Left cardiac atrium (tissue), 4 donors: ENCODE measurements at regions not wholly inside any gene's neighbourhood (a gene's known extent, or its start where the extent isn't known, plus 50 kb on each side); places are given as distances from the start of the nearest gene placed in this dataset.

ENCODE experiments used
- ATAC-seq, 2 donors: fragments of 200-7000 bp; cut with Tn5 transposase; one replicate each; pipeline ENCODE4 v1.9.1; 2020; ENCODE audit warnings: mild to moderate bottlenecking in 2 of 2, moderate library complexity in 2 of 2
- DNase-seq: peaks from one replicate; pipeline ENCODE4 v3.0.0-alpha.2; 2020
- intact Hi-C, 2 donors: fragments of 100-400 bp; cut with DNase I; formaldehyde crosslinking; loops; one replicate each; pipeline versions ENCODE4 v1.14.1 to v1.15.1; 2022 to 2023
- donor health status: DM: no; HTN: yes; CAD: no.
- donor health status: DM: no; HTN: yes; CAD: no; lungs with severe emphysema.
- donor health status: DM: yes; HTN: yes; CAD: no.
- donor health status: Dilated cardiomyopathy.

DNA sequence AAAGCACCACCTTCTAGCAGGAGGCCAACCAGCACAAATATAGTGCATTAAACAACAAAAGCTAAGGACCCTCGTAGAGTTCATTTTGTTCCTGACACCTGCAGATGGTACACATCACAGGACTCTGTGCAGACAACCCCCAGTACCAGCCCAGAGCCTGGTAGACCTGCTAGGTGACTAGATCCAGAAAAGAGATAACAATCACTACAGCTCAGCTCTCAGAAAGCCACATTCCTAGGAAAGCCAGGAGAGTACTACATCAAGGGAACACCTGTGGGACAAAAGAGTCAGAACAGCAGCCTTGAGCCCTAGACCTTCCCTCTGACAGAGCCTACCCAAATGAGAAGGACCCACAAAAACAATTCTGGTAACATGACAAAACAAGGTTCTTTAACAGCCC is 344.7 kb upstream of the PTBP2 start:
- ATAC-seq = no peak
- no peak for DNase-seq
- intact Hi-C loops = no loop called here

DNA sequence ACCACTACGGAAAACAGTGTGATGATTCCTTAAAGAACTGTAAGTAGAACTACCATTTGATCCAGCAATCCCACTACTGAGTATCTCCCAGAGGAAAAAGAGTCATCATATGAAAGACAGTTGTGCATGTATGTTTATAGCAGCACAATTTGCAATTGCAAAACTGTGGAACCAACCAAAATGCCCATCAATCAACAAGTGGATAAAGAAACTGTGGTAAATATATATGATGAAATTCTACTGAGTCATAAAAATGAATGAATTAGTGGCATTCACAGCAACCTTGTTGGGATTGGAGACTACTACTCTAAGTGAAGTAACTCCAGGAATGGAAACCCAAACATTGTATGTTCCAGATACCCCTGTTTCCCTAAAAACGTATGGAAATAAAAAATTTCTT is 337.0 kb upstream of the PTBP2 start:
- ATAC-seq = no peak
- DNase-seq = no peak
- intact Hi-C loops = no loop called here

DNA sequence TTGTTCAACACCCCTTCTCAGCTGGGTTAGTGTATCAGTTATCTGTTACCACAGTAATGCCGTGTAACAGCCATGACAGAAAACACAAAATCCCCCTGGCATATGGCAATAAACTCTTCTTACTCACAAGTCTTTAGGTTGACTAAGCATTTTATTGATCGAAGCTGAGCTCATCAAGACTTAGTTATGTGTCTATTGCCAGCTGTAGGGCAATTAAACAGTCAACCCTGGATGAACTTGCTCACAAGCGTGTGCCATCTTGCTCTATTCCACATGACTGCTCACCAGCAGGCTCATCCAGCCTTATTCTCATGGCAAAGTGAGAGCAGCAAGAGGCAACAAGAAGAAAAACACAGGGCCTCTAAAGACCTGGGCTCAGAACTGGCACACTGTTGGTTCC is 333.8 kb upstream of the PTBP2 start:
- ATAC-seq (no peak), DNase-seq (no peak)
- intact Hi-C loops = no loop called here

DNA sequence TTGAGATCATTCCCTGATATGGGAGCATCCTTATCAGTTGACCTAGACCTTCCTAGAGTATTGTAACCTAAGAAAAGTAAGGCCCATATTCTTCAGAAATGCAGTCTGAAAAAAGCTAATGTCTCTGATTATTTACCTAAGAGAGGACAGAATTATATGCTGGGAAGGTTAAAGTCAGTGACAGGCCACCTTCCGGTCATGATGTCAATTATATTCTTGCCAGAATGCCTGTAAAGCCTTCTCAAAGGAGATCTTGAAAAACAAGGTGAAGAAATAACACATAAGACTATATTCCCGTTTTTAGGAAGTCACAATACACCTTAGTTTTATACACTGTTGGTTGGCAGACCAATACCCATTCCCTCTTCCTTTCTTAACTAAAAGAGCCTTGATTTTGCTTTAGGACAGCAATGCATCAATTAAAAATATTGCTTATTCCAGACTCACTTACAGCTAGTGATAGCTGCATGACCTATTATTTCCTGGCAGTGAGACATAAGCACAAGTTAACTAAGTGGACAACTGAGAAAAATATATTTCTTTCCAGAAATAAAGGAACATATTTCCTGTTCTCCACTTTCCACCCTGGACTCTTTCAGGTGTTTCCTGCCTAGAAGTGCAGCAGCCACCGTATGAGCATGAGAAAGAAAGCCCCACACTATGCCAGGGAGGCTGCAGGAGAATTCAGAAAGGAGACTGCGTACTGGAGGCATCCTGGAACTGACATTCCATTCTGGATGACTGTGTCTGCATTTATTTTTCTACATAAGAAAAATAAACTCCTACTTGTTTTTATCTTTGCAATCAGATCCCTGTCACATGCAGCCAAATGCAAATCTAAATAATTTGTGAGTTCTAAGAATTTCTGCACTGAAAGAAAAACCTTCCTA is 332.9 kb upstream of the PTBP2 start:
- intact Hi-C loops = no loop called here
- DNase-seq = no peak
- no peak for ATAC-seq

DNA sequence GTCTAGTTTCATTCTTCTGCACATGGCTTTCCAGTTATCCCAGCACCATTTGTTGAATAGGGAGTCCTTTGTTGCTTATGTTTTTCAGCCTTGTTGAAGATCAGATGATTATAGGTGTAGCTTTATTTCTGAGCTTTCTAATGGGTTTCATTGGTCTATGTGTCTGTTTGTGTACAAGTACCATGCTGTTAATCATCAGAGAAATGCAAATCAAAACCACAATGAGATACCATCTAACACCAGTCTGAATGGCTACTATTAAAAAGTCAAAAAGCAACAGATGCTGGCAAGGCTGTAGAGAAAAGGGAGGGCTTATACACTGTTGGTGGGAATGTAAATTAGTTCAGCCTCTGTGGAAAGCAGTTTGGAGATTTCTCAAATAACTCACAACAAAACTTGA is 321.5 kb upstream of the PTBP2 start:
- ATAC-seq = no peak
- intact Hi-C loops = no loop called here

DNA sequence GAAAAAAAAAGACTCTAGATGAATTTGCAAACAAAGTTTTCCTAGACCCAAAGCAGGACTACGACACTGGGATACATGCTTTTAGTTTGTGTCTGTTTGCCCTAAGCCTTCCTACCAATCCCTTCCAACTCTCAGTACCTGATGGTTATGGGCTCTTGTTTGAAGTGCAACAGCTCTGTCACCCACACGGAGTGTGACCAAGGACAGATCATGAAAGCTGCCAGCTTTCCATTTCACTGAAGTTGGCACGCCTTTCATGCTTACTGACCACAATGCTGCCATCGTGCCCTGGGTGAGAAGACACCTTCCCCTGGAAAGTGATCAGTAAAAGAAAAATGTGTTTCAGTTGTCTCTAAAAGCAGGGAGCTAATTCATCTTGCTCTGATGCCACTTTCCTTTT is 312.5 kb upstream of the PTBP2 start:
- DNase-seq = no peak
- intact Hi-C loops = no loop called here
- ATAC-seq = peak; percentile 74 to 84

More for the DNA sequence above, 321.5 kb upstream of the PTBP2 start:
- DNase-seq = no peak

DNA sequence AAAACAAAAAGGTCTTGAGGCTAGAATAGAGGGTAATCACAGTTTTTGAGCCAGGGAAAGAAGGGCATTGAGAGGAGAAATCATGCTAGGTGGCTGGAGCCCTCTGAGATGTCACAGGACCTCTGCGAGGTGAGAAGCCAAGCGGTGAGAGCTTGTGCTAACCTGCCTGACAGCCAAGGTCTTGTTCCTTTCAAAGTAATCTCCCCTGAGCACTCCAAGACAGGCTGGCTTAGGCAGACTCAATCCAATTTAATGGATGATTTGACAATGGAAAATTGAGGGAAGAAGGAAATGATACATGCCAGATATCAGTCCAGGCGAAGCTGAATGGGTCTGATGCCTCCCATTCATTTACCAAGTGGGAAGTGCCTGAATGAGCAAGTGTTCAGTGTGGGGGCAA is 311.9 kb upstream of the PTBP2 start:
- DNase-seq = no peak
- ATAC-seq = no peak
- intact Hi-C loops = no loop called here

DNA sequence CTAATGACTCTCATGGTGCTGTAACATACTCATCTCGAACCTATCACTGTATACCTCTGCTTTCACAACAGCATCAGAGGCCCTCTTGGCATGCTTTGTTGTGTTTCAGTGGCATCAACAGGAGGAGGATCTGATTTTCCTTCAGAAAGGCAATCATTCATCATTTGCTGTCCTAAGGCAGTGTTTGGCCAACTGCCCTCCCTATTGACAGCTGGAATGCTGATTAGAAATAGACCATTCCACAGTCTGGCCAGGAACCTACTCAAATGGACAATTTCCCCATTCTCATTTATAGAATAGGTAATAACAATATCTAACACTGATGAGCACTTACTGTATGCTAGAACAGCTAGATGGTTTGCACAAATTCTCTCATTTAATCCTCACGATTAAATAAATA is 310.6 kb upstream of the PTBP2 start:
- no peak for DNase-seq
- intact Hi-C loops = no loop called here

DNA sequence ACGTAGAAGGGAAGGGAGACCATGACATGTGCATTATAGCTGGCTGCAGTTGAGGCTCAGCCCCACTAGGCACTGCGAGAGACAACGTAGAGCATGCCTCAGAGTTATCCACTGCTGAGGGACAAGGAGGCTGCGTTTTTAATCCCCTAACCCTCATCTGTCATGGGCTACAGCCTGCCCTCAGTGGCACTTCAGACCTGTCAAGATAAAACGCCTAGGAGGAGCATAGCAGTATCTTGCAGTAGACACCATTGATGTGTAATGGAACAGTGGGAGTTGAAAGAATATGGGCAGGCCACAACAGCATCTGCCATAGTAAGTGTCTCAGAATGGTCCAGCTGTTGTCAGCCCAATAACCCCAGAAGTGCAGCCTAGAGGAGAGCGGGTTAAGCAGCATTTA is 307.0 kb upstream of the PTBP2 start:
- peak in 1 of 2 donors; percentile 76 for ATAC-seq
- intact Hi-C loops = no loop called here
- no peak for DNase-seq

More for the DNA sequence above, 310.6 kb upstream of the PTBP2 start:
- ATAC-seq = no peak

DNA sequence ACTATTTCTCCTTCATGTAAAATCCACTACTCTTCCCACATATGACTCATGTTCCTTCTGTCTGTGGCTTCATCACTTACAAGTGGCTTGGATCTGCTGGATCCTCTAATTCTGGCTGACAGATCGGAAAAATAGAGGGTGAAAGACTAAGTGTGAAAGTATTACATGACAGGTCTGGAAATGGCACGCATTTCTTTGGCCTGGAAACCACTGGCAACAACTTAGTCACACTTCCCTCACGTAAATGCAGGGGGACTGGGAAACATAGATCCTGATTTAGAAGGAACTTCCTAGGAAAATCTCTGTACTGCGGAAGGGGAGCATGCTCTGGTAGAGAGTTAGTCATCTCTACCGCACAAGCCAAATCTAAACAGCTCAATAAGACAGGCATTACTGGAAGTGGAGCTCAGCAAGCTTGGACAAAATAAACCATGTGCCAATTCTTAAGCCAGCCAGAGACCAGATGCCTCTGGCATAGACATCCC is 305.4 kb upstream of the PTBP2 start:
- ATAC-seq (peak; percentile 88 to 94), DNase-seq (peak; percentile 47)
- intact Hi-C loops = no loop called here

DNA sequence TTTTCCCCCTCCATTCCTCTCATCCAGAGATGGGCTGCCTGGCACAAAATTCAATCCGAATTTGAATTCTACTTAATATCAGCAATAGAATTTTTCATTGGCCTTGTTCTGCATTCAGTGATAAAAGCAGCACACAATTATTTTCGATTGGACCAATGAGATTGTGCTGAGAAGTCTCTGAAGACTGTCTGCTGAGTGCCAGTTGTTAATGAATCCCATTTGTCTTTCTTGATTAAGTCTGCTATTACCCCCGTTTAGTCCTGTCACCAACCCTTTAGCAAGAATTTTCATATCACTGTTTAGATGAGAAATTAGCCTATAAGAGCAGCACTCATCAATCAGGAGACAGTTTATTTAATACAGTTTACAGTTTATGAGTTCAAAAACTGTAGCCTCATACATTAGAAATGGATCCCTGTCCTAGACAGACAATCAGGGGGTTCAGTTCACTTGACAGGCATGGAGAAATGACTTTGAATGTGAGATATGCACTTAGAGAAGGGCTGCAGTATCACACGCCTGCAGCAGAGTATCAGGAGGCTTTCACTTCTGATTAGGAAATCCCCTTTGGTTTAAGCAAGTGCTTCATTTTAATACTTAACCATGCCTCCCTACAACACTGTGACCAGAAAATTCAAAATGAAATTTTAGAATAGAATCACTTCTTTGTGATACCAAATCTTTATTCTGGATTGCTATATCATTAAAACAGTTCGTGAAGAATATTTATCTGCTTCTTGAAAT is 304.7 kb upstream of the PTBP2 start:
- DNase-seq = no peak
- ATAC-seq = no peak
- intact Hi-C loops = no loop called here

DNA sequence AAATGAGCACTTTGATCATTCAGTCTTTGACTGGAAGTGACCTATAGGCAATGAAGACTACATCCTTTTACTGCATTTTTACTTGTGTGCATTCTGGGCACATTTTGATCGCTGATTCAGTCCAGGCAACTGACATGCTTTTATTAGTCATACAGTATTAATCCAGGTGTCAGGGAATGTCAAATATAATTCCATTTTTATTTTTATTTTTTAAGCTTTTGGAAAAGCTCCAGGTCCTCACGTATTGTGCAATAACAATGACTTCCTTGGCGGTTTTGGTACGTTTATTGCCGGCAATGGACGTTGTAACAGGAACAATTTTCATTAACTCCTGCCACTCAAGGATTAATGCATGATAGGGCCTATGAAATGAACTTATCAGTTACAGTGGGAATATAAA is 302.6 kb upstream of the PTBP2 start:
- intact Hi-C loops = no loop called here
- no peak for ATAC-seq
- DNase-seq = no peak

DNA sequence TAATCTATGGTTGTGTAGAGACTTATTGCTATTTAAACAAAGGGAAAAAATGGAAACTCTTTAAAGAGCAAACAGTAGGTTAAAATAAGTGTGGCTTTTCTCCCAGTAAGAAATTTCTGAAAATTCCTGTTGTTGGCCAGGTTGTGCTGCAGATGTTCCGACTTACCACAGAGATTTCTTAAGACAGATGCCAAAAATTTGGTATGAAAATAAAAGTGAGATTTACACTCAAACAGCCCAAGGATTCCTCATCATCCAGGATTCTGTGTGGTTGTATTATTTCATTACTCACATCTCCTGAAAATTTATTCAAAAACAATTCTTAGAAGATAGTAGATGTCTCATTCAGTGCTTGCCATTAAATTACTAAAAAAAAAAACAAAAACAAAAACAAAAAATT is 296.7 kb upstream of the PTBP2 start:
- intact Hi-C loops = no loop called here
- DNase-seq = no peak
- ATAC-seq = no peak

DNA sequence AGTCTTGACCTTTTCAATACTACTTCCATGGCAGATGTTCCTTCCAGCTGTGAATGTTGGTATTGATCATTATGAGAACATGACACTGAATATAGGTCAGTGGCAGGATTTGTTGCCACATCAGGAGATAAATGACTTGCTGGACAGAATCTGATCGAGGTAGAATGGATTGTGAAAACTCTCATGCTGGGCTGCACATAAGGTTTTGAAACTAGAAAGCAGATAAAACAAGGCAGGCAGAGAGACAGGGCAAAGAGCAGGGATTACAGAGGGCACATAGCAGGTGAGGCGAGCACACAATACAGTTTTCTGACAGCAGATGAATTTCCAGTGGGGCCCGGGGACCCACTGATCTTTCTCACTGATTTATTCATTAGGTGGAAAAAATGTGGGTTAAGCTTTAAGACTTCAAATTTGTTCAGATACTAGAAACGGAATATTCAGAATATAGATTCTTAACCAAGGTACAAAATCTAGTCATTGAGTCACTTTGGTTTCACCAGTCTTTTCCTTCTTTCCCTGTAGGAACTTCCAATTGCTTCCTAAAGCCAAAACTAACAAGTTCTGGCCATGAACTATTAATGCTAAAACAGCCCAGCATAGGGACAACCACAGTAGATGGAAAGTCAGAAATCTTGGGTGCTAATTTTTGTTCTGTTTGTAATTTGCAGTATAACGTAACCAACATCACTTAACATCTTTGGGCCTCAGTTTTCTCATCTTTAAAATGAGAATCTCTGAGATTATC is 296.0 kb upstream of the PTBP2 start:
- DNase-seq (no peak), ATAC-seq (no peak)
- intact Hi-C loops = no loop called here

DNA sequence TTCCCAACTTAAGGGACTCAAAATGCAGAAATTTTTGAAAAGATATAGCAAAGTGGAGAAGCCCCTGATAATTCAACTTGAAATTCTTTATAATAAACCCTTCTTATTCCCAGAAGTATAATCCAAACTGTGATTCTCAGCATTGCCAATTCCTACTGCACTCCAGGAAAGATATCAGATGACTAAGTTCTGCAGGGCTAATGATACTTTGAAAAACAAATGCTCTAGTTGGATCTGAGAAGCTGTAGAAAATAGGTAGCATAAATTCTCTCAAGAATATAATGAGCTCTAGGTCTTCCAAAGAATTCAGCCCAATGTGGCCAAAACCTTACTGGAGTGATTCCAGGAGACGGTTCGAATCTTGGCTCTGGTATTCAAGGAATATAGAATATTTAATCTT is 294.0 kb upstream of the PTBP2 start:
- intact Hi-C loops = no loop called here
- ATAC-seq (no peak), DNase-seq (no peak)

DNA sequence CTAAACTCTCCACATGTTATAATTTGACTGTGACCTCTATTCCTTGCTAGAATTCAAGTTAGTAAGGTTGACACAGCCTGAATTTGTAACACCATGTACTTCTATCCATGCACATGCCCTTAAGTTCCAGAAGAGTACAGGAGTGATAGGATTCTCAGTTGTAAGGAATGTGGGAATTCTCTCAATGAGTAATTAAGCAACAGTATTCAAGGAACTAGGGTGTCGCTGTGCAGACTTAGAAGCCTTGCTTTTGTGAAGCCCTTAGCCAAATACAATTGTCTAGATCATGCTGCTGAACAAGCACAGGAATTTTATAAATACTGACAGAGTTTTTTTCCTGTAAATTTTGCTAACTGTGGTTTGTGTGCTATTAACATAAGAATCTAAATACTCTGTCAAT is 276.3 kb upstream of the PTBP2 start:
- no peak for ATAC-seq
- intact Hi-C loops = no loop called here
- no peak for DNase-seq

DNA sequence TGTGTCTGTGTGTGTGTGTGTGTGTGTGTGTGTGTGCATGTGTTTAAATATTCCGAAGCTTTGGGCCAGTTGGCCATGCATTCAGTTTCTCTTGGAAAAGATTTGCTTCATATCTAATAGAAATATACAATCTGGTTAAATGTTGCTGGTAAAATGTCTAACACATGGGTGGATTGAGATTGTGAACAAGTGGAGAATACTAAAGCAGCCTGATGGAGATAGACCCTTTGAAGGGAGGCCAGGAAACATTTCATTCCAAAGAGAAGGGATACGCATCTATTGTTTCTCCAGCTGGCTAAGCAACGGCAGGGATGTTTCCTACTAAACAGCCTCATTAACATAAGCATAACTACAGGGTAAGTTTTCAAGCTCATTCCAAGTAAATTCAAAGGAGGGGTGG is 257.5 kb upstream of the PTBP2 start:
- no peak for DNase-seq
- intact Hi-C loops = no loop called here
- ATAC-seq = no peak

DNA sequence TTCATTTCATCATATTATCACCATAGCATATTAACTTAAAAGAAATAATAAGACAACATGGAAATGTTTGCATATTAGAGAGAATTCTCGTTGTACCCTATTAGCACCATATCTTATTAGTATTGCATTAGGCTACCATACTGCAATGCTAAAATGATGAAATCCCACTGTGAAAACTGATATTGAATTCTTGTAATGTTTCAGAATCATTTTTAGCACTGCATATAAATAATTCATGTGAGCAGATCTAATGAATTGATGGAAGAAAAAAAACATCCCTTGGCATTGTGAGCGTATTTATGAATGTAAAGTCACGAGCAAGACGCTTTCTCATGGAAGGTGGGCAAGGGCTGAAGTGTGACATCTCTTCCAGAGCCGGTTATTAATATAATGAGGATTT is 257.1 kb upstream of the PTBP2 start:
- intact Hi-C loops = no loop called here
- no peak for DNase-seq
- no peak for ATAC-seq

DNA sequence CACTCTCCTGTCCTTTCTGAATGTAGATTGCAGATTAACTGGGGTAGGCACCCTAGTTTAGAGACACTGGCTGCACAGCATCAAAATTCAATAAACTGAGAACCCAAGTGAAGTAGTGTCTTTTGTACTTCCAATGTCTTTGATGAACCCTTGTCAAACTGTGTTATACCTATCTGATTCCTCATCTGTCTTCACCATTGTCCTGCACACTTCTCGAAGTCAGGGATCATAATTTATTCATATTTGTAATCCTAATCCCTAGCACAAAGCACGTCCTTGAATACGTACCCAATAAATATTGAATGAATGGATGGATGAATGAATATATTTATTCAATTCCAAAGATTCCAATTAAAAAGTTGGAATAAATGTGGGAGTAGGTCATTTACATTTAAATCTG is 256.6 kb upstream of the PTBP2 start:
- no peak for ATAC-seq
- DNase-seq = no peak
- intact Hi-C loops = no loop called here

DNA sequence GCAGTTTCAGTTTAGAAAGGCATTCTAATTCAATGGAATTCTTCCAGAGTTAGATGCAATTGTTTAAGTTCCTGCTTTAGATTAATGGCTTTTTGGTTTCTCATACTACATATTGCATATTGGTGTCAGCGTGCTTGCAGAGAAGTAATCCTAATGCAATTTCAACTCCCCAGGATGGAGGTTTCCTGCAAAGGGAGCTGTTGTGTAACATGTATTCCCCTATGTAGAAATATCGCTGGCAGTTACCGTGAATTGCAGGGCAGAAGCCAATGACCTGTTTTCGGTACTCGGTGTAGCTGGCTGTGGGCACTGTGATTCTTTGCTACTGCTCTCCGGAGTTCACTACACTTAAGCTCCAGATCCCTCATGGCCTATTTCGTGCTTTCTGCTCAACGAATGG is 256.1 kb upstream of the PTBP2 start:
- intact Hi-C loops = no loop called here
- ATAC-seq (peak in 1 of 2 donors; percentile 92), DNase-seq (peak; percentile 20)
